Kidney (tissue), 13 donors: ENCODE measurements at regions not wholly inside any gene's neighbourhood (a gene's known extent, or its start where the extent isn't known, plus 50 kb on each side); places are given as distances from the start of the nearest gene placed in this dataset.
A peak's percentile ranks its signal among the peaks of the same experiment; 100 is the strongest.

Experiments
- DNase-seq, 5 donors: peaks; one replicate each; pipeline ENCODE4 v3.0.0-alpha.2; 2013 to 2020
- FAIRE-seq: peaks from 2 replicates; lab custom pipeline; 2012; peaks lifted over from hg19 to GRCh38; lab: Jason Lieb, UNC
- H3K27ac ChIP-seq, 2 donors: one replicate each; pipeline ENCODE4 v1.7.0; 2013; ENCODE audit warnings: low read depth in 2 of 2, low read length in 2 of 2, inconsistent platforms in 1 of 2
- H3K27me3 ChIP-seq: one replicate; pipeline ENCODE4 v1.7.1; 2013; ENCODE audit warnings: low read length, inconsistent platforms; ENCODE audit not compliant: control insufficient read depth, insufficient read depth
- H3K36me3 ChIP-seq, 3 donors: one replicate each; pipeline versions ENCODE4 v1.7.0 to v1.7.1; 2013; ENCODE audit warnings: low read length in 3 of 3, control low read depth in 1 of 3, inconsistent platforms in 1 of 3; ENCODE audit not compliant: insufficient read depth in 3 of 3, control insufficient read depth in 2 of 3
- H3K4me1 ChIP-seq, 3 donors: one replicate each; pipeline versions ENCODE4 v1.7.0 to v1.7.1; 2013; ENCODE audit warnings: low read length in 3 of 3, inconsistent platforms in 1 of 3, low read depth in 1 of 3; ENCODE audit not compliant: control insufficient read depth in 2 of 3, insufficient read depth in 2 of 3
- H3K4me3 ChIP-seq, 3 donors: one replicate each; pipeline versions ENCODE4 v1.7.0 to v1.8.1; 2013; ENCODE audit warnings: low read length in 3 of 3, control low read depth in 1 of 3, inconsistent platforms in 1 of 3
- H3K9ac ChIP-seq, 3 donors: one replicate each; pipeline versions ENCODE4 v1.7.0 to v1.7.1; 2013; ENCODE audit warnings: low read length in 3 of 3, control low read depth in 1 of 3, inconsistent platforms in 1 of 3
- H3K9me3 ChIP-seq, 3 donors: one replicate each; pipeline versions ENCODE4 v1.7.0 to v1.7.1; 2013; ENCODE audit warnings: low read length in 3 of 3, control low read depth in 1 of 3, inconsistent platforms in 1 of 3; ENCODE audit not compliant: control insufficient read depth in 2 of 3, insufficient read depth in 1 of 3
- CTCF ChIP-seq: IDR thresholded peaks from 3 replicates; pipeline ENCODE4 v1.5.1; 2012; ENCODE audit warnings: mild to moderate bottlenecking, moderate library complexity, borderline replicate concordance; ENCODE audit not compliant: insufficient read depth; ENCODE audit errors: extremely low read depth
- intact Hi-C: fragments of 100-400 bp; cut with DNase I; formaldehyde crosslinking; loops from one replicate; pipeline ENCODE4 v1.11.1; 2022
- donor health status: control.
- donor health status: control.
- donor health status: control.
- donor health status: control.
- donor health status: control.
- donor health status: DM: yes; HTN: yes; CAD: no.
- donor health status: Normal renal cell carcinoma (clear cell type).

DNA sequence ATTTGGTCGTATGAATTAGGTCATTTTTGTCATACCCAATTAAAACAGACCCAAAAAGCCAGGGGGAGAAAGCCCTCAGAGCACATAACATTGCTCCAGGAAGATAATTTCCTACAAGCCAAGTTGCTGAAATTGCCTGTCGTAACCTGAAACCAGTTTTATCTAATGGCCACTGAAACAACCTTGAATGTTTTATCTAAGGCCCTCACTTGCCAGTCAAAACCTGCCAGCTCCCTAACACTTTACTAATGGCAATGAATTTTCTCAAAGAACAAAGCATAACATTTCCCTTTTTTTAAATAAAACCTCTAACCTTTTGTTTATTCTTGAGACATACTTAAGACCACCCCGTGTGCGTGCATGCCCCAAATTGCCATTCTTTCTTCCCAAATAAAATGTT lies 496.2 kb upstream of the KLHL1 start:
- FAIRE-seq: no peak
- DNase-seq: peak in 1 of 5 donors; percentile 10
- Histone ChIP-seq H3K4me3 (no peak overlapping the region), H3K27ac (no peak overlapping the region), H3K4me1 (no peaks in the 10 kb centered on the region), H3K9me3 (no peaks in the 10 kb centered on the region), H3K27me3 (no peaks in the 10 kb centered on the region), H3K36me3 (no peaks in the 10 kb centered on the region), H3K9ac (no peak overlapping the region)
- no peak for TF ChIP-seq CTCF
- intact Hi-C loops: no loop called here

DNA sequence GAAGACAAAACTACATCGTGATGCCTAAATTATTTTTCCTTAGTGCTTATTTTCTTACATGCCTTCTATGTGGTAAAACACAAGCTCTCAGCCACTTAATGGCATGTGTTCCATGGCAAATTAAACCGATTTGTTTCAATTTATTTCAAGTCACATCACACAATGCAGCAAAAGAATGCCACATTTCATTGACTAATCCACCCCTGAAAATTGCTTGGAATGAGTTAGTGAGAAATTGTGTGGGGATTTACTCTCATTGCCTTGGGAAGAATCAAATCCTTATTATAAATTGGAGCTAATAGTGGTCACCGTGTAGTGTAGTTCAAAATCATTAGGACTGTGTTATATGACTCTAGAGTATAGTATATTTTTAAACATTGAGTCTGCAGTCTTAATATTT lies 485.5 kb upstream of the KLHL1 start:
- intact Hi-C loops: no loop called here
- TF ChIP-seq CTCF: no peak
- FAIRE-seq: no peak

DNA sequence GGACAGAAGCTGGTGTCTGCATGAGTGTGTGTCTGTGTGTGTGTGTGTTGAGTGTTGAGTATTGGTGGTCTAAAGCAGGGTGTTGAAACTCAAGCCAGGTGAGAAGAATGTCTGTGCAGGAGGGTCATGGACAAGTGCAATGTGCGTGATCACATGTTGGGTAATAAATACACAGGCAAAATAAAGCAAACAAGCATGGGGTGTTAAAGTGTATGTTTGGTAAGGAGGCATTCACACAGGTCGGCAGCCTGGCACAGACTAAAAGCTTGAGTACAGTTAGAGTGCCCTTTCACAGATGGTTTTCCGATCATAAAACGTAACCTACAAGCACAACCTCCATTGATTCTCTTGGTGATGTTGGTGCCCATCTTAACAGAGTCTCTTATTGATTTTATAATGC lies 476.9 kb upstream of the KLHL1 start:
- no peaks in the 10 kb centered on the region for H3K9me3 ChIP-seq
- intact Hi-C loops: no loop called here
- no peak overlapping the region for H3K27ac ChIP-seq
- no peak overlapping the region for H3K4me3 ChIP-seq
- no peaks in the 10 kb centered on the region for H3K27me3 ChIP-seq
- FAIRE-seq (no peak), DNase-seq (no peak)
- H3K4me1 ChIP-seq: no peaks in the 10 kb centered on the region
- H3K9ac ChIP-seq: no peak overlapping the region
- H3K36me3 ChIP-seq: no peaks in the 10 kb centered on the region
- TF ChIP-seq CTCF: no peak

More for the DNA sequence above, 485.5 kb upstream of the KLHL1 start:
- Histone ChIP-seq H3K27ac (no peak overlapping the region), H3K9ac (no peak overlapping the region), H3K4me1 (no peaks in the 10 kb centered on the region), H3K9me3 (no peaks in the 10 kb centered on the region), H3K36me3 (no peaks in the 10 kb centered on the region), H3K4me3 (no peak overlapping the region), H3K27me3 (no peaks in the 10 kb centered on the region)
- no peak for DNase-seq

DNA sequence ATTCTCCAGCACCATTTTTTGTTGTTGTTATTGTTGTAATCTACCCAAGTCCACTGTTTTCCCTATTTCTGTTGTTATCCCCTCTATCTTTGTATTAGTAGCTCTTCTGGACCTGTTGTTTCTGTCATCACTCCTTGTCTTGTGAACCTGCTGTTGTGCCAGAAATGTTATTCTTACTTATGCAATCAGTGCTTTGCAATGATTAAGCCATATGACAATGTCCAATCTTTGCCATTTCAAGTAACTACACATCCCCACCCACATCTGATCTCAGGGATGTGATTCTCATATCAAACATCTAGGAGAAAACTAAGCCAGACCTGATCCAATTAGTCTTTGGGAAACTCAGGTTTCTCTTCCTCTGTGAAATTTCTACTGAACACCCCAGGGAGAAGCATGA lies 472.6 kb upstream of the KLHL1 start:
- Histone ChIP-seq H3K27me3 (no peaks in the 10 kb centered on the region), H3K36me3 (no peaks in the 10 kb centered on the region), H3K4me3 (no peak overlapping the region), H3K9me3 (no peaks in the 10 kb centered on the region), H3K27ac (no peak overlapping the region), H3K9ac (no peak overlapping the region), H3K4me1 (no peaks in the 10 kb centered on the region)
- DNase-seq (no peak), FAIRE-seq (no peak)
- intact Hi-C loops: no loop called here
- no peak for TF ChIP-seq CTCF
